Fibroblast of upper back skin (primary cell): ENCODE measurements at regions not wholly inside any gene's neighbourhood (a gene's known extent, or its start where the extent isn't known, plus 50 kb on each side); places are given as distances from the start of the nearest gene placed in this dataset.
A peak's percentile ranks its signal among the peaks of the same experiment; 100 is the strongest.

Source experiments
- DNase-seq: peaks from one replicate; pipeline ENCODE4 v3.0.0-alpha.2; 2013

DNA sequence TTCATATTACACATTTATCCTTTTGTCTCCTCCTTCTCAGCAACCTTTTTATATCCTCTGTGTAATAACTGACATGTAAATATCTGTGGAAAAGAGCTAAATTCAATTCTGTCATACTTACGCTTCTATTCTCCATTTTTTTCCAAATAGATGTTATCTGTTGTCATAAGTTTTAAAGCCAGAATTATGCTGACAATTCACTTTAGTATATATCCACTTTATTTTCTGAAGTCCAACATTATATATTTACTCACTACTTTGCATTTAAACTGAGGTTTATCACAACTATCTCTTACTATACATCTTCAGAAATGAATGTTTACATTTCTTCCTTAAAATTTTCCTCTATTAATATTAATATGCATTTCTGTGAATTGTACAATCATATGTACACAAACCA is 247.9 kb upstream of the PCDH10 start:
- DNase-seq = no peak

GRCh38 chr4:132910229-132910748 is 238.8 kb upstream of the PCDH10 start:
- no peak for DNase-seq

DNA sequence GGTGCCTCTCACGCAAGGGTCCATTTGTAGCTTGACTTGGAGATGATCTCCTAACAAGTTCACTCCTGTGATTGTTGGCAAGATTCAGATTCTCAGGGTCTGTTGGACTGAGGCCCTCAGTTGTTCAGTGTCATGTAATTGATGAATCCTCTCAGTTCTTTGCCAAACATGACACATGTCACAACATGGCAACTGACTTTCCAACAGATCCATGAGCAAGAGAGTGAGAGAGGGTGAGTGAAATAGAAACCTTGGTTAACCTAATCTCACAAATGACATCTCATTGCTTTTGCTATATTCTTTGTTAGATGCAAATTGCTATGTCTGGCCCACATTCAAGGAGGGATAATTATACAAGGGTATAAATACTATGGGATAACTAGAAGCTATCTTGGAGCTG is 231.0 kb upstream of the PCDH10 start:
- no peak for DNase-seq

DNA sequence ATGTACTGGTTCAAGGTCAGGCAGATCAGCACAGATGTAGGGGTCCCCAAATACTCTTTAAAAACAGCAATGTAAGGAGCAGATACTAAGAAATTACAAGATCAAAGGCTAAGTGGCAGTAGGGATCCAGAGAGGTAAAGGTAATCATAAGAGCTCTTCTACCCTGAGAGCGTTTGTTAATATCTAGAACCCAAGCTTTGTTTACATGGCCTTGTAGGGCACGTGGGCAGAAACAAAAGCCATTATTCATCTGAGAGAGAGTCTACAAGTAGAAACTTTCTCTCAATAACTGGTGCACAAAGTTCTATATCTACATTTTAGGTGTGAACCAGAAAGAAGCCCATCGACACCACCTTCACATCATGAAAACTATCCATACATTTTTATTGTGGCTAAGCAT is 225.6 kb upstream of the PCDH10 start:
- no peak for DNase-seq

GRCh38 chr4:132934911-132935310 is 214.2 kb upstream of the PCDH10 start:
- no peak for DNase-seq

GRCh38 chr4:132955146-132955545 is 193.9 kb upstream of the PCDH10 start:
- no peak for DNase-seq

DNA sequence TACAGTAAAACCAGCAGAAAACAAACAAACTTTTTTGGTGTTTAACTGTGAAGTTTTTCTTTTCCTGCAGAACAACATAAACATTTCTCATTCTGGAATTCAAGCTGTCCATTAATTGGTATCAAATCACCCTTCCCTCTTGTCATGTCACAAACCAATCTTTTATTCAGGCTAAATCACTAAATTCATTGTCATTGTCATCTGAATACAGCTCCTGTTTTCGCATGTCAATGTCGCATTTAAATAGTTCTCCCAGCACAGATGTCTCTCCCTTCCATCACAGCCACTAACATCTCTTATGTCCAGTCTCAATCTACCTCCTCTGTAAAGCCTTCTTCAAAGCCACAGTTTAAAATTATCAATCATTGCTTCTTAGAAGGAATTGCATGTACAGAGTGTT is 192.1 kb upstream of the PCDH10 start:
- DNase-seq = no peak

- DNase-seq = no peak
Measured at GRCh38 chr4:132958457-132959263, 190.4 kb upstream of the PCDH10 start.

DNA sequence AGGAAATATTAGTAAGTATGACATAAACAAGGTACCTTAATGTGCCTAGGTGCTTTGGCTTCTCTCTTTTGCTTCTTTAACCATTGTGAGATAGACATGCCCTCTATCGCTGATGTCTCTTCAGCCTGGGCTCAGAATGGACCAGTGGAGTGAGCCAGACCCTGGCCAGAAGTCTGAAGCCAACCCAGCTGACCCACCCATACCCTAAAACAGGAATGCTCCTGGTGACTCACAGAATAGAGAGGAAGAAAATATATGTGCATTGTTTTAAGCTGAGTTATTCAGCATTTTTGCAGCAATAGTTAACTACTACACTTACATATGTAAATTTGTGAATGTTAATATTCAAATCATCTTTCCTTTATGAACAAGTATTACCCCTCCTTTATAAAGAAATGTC is 167.5 kb upstream of the PCDH10 start:
- no peak for DNase-seq

DNA sequence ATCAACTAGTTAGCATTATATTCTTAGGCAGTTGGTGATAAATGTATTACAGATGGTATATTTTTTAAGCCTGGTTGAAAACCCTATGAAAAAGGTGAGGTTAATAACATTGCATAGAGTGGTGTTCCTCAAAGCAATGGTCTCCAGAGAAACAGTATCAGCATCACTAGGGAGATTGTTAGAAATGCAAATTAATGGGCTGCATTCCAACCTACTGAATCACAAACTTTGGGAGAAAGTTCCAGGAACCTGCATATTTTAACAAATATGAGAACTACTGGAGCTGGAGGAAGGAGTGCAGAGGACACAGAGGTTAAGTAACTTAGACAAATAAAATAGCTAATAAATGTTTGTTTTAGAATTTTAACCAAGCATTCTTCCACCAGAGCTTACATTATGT is 166.9 kb upstream of the PCDH10 start:
- peak; percentile 27 for DNase-seq

GRCh38 chr4:132991111-132991510 is 158.0 kb upstream of the PCDH10 start:
- DNase-seq = no peak

GRCh38 chr4:132992686-132993085 is 156.4 kb upstream of the PCDH10 start:
- no peak for DNase-seq

- DNase-seq = no peak
Measured at GRCh38 chr4:132998585-132999230, 150.4 kb upstream of the PCDH10 start.

DNA sequence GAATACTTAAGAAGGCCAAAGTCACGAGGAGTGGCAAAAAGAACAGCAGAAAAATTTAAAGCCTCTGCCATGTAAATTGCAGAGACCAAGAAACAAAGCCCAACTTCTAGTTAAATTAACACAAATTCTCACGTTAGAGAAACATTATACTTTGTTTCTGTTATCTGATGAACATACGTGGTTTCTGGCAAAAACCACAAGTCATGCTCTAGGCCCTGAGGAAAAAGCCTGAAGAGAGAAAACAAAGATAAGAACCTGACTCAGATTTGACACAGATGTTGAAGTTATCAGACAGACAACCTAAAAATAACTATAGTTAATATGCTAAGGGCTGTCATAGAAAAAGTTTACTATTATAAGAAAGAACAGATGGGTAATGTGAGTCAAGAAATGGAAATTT is 149.1 kb upstream of the PCDH10 start:
- no peak for DNase-seq

DNA sequence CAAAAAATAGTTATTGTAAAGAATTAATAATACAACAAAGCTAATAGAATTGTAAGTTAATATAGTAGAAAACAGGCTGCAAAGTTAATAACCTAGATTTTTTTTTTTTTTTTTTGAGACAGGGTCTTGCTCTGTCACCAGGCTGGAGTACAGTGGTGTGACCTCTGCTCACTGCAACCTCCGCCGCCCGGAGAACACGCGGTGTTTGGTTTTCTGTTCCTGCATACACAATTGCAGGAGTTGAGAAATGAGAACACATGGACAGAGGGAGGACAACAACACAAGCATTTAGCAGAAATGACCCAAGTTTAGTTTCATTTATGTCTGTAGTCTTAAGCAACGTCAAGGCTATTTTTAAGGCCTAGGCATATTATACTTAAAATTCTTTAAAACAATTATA is 145.9 kb upstream of the PCDH10 start:
- DNase-seq = no peak

GRCh38 chr4:133014473-133015135 is 134.5 kb upstream of the PCDH10 start:
- no peak for DNase-seq

DNA sequence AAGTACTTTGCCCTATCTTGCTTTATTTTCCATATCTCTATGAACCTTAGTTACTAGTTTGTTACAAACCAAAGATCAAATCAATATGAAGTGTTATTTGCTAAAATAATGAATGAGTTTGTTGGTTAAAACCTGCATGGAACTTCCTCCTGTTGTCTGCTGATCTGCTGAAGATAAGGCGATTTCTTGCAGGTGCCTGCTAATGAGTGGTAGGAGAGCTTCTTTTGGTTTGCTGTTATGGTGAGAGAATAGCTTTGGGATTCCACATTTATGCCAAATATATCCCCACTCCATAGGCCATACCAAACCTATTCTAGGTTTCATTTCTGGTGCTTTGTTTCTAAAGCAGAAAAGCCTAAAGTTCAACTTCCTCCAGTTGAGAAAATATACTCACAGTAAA is 103.8 kb upstream of the PCDH10 start:
- DNase-seq = no peak

DNA sequence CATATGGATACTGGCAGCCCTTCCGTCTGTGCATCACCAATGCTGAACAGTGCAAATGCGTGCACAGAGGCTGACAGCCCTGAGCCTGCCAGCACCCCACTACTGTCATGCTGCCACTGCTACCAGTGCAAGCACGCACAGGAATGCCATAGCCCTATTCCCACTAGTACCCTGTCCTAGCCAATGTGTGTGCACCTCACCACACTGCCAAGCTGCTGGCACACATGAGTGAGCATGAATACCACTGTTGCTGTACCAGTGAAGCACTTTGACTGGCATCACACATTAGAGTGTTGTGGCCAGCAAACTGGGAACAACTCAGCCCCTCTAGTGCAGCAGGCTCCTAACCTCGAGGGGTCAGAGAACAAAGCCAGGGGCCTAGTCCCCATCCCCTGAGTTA is 102.9 kb upstream of the PCDH10 start:
- DNase-seq = no peak

DNA sequence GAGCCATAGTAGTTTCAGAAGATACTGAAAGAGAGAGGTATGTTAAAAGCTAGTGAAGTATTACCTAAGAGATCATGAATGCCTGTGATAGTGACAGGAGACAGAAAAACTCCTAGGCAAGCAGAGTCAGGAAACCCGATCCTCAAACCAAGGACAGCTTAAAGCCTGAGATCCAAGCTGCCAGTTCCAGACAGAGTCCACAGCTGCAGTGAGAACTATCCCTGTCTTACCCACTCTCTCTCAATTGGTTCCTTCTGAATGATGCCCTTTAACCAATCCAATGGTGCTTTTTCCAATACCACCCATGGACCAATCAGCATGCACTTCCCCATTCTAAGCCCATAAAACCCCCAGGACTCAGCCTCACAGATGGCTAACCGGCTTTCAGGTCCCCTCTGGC is 90.4 kb upstream of the PCDH10 start:
- no peak for DNase-seq

DNA sequence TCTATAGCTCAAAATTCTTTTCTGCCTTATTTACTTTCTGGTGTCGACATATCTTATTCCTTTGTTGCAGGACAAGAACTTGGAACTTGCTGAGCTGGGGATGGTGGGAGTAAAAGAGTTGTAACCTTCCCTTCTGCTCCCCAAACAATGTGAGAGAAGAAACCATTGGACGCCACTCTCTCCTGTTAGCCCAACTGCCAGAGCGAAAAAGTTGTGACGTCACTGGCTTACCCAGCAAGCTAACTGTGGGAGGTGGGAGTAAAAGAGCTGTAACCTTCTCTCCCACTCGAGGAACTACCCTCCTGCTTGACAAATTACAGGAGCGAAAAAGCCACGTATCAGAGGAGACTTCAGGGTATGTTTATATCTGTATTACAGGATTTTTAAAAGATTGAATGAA is 90.0 kb upstream of the PCDH10 start:
- DNase-seq = no peak

DNA sequence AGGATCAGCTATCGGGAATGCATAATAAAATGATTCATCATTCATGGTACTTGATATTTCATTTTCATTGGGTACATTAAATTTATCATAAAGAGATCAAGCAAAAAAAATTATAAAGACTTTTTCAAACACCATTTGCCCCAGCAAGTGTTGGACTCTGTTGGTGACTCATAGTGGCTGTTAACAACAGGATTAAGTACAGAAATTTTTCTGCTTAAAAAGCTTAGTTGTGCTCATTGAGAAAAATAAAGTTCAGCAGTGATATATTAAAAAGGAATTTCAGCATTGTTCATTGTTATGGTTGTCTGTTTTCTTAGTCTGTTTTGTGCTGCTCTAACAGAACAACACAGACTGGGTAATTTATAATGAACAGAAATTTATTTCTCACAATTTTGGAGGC is 86.2 kb upstream of the PCDH10 start:
- no peak for DNase-seq

DNA sequence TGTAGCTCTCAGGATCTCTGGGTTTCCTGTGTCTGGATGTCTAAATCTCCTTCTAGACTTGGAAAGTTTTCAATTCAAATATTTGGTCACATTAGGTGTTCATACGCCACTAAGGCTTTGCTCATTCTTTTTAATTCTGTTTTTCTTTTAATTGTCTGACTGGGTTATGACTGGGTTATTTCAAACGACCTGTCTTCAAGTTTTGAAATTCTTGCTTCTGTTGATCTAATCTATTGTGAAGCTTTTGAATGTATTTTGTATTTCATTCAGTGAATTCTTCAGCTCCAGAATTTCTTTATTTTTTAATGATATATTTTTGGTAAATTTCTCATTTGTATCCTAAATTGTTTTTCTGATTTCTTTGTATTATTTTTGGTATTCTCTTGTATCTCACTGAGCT is 81.0 kb upstream of the PCDH10 start:
- no peak for DNase-seq

DNA sequence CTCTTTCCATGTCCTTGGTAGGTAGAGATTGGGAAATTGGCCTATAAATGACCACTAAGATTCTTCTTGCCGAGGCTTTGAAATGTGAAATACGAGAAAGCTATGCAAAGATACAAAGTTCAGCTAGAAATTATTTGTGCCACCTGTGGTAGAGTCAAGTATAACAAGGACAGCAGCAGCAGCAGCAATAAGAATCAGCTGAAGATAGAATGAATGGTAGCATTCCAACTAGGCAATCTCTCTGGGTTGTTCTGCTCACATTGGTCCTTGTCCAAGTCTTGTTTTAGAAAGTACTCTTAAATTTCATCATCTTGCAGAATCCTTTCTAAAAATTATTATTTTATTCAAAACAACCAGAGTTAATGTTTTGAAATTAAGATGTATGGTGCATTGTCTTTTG is 67.8 kb upstream of the PCDH10 start:
- DNase-seq = no peak

- DNase-seq = no peak
Measured at GRCh38 chr4:133084421-133084820, 64.7 kb upstream of the PCDH10 start.
